ENCODE measurements at regions not wholly inside any gene's neighbourhood (a gene's known extent, or its start where the extent isn't known, plus 50 kb on each side); places are given as distances from the start of the nearest gene placed in this dataset.

DNA sequence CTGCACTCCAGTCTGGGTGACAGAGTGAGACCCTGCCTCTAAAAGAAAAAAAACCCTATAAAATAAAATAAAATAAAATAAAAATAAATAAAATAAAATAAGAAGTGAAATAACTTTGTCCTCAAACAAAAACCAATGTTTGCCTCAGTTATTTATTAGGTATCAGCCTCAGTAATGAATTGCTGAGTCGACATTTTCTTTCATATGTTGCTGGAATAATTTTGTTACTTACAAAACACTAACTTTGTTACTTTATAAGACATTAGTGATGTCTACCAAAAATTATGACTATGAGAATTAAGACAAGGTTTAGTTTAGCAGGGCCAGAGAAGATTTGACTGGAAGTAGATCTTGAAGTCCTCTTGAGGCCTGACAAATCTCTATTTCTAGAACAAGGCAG lies 2074.5 kb upstream of the PCDH20 start:
- no peak for TF ChIP-seq GATA3 (IDR thresholded peaks at IDR 0.05; ENCODE audit: low read depth, low read length)
- no peak for TF ChIP-seq GATA2 (IDR thresholded peaks at IDR 0.05; ENCODE audit: low read depth, low read length)
